HG03095 (cell line): ENCODE measurements at regions not wholly inside any gene's neighbourhood (a gene's known extent, or its start where the extent isn't known, plus 50 kb on each side); places are given as distances from the start of the nearest gene placed in this dataset.
"Not testable (repeated sequence)": the region's sequence is repeated elsewhere in the genome, so short reads cannot be mapped to it uniquely, and the experiment has no call there.

Source experiments
- ATAC-seq: cut with Tn5 transposase; IDR thresholded peaks from one replicate; pipeline ENCODE4 v1.9.1; 2021; ENCODE audit warnings: moderate library complexity; ENCODE audit not compliant: unreplicated experiment

DNA sequence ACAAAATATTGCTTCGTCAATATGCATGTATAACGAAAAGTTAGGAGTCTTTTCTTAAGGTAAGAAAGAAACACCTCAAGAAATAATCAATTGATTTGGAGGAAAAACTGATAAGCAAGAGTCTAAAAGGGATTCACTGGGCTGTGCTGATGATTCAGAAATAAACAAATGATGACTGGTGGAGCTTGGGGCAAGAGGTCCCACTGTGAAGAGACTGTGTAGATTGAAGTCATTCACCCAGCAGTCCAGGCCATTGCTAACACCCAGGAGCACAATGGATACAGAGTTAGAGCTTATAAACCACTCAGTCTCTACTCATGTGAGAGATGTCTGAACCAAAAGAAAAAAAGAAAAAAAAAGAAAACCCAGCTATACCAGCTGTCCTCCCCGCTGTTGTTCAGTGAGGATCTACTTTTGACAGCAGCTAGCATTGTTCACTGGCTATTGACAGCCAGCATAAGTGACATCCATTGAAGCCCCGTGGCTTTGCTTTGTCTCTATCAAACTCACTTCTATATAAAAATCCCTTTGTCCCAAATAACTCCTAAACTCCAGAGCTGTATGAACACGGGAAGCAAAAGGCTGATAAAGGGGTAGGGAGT, 255.5 kb downstream of the KCTD12 start:
- no peak for ATAC-seq

DNA sequence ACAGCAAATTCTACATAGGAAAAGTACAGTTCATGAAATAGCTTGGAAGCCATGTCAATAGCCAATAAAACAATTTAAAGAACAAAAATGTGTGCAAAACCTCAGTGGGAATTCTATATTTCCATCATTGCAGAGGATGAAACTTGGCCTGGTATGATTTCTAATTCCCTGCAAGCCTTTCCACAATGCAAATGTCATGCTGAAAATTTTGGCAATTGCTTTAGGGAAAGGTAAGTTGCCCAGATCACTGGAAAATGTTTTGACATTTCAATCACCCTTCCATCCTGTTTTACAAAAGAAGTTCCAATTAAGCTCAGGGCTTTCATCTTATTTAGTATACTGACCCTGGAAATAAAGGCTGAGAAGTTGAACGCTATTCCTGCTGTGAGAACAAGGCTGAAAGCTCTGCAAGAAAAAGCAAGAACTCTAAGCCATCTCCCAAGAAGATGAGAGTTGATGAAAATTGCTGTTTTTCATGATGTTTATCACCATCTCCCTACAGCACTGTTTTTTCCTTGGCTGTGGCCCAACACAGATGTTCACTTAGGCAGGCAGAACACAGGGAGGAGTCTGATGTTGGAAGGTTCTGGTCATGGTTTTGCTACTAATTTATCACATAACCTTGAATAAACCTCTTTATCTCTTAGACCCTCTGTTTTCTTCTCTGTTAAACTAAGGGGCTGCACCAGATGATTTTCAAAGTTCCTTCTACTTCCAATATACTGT, 263.7 kb downstream of the KCTD12 start:
- no peak for ATAC-seq

DNA sequence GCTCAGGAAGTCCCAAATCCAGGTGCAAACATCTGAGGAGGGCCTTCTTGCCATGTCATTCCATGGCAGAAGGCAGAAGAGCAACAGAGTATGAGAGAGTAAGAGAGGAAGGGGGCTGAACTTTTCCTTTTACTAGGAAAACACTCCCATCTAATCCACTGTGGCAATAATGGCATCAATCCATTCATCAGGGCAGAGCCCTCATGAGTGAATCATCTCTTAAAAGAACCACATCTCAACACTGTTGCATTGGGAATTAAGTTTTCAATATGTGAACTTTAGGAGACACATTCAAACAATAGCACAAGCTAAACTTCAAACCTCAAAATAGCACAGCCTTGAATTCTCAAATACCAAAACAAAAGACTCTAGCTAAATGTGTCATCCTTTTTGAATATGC, 264.5 kb downstream of the KCTD12 start:
- ATAC-seq, result no peak

DNA sequence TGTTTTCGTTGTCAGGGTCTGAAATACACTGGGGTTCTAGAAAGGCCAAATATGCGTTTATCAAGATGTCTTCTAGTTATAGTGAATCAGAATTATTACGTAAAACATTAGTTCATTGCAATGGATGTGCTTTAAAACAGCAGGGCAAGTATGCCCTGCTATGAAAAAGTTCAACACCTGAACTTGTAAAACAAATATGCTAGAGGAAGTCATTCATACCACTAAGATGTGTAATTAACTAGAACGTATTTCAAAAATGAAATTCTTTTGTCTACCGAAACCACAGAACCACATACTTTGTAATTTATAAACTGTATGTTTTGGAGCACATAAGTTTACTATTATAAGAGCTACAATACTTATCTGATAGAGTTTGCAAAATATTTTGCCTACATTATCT, 266.2 kb downstream of the KCTD12 start:
- ATAC-seq, result no peak

DNA sequence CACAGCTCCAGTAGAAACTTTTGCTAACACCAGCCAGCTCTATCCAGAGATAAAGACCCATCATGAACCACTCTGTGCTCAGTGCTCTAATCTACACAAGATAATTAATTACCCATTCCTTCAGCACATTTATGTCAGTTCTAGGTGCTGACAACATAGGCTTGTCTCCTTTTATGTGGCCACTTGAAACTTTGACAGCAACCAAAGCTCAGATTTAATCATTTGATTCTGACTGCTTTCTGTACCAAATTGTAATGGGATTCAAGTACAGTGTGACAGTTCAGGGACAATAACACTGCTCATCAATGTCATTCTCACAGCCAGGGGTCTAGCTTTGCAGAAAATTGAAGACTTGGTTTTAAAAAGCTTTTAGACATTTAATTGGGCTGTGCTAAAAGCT, 266.6 kb downstream of the KCTD12 start:
- no peak for ATAC-seq

DNA sequence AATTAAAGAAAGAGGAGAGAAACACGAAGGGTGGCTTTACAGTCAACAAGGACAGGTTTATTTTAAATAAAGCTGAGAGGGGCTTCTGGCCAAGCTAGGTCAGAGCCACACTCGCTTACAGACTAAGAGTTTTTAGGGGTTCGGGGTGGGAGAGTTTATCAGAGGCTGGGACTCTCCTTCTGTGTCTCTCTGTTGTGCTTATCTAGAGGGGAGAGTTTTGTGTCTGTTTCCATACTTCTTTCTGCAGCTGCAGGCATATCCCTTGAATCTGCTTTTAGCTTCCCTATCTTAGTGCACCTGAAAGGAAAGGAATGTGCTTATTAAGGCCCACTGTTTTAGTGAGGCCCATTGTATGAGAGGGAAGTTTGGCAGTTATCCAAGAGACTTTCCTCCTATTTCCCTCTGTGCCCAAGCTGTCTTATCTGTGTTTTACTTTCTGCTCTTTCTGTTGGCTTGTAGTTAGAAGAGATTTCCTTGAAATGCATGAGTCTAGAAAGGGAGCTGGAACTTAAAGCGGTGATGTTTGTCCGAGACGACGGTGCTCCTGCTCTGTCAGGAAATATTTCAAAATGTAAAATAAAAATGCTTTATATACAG, 275.3 kb downstream of the KCTD12 start:
- no peak for ATAC-seq

DNA sequence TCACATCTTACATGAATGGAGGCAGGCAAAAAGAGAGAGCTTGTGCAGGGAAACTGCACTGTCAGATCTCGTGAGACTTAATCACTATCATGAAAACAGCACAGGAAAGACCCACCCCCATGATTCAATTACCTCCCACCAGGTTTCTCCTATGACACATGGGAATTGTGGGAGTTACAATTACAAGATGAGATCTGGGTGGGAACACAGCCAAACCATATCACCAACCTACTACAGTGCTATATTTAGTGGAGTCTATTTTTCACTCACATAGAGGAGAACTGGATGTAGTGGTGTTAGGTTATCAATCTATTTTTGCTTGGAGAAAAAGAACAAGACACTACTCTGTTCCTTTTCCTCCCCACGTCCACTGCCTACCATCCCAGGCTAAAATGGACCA, 276.6 kb downstream of the KCTD12 start:
- no peak for ATAC-seq

DNA sequence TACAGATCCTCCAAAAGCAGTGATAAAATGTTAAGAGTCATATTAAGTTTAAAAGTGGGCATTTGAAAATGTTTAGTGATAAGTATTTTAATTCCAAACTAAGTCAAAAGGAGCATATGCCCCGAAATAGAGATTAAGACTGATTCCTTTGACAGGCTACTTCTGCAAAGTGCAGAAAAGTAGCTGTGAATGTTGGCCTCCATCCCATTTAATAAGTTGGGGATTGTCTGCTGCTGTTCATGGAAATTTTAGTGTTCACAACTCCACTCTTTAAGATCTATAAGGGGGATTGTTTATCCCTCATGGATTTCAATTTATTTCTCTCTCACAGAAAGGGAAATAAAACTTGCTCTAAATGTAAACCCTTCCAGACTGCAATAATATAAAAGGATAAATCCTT, 278.3 kb downstream of the KCTD12 start:
- no peak for ATAC-seq

DNA sequence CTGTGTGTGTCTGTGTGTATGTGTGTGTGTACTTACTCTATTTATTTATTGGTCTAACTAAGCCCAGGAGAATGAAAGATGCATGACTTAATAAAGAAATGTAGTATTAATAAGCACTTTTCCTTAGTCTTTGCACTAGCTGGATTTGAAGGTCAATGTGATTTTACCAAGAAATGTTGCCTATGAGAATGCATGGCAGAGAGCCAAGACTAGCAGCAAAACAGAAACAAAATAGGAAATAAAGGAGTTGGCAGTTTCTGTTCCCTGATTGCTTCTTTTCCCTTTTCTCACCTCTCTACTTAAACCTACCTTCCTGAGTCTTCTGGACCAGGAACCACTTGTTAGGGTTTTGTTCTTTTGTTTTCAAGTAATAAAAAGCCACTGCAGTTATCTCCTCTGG, 286.1 kb downstream of the KCTD12 start:
- no peak for ATAC-seq

DNA sequence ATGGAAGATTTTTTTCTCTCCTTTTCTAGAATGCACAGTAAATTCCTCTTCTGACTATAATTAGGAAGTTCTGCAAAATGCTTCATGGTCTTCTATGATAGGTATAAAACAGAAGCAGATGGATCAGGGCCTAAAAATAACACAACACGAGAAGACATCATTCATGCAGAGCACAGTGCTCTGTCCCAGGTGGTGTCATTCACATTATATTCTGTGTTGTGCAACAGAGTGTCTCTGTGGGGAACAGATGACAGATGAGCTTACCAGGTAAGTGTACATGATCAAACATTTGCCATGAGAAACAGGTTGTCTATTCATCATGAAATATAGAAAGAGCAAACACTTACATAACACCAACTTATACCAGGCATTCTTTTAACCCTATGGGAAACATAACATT, 288.3 kb downstream of the KCTD12 start:
- ATAC-seq, result no peak

DNA sequence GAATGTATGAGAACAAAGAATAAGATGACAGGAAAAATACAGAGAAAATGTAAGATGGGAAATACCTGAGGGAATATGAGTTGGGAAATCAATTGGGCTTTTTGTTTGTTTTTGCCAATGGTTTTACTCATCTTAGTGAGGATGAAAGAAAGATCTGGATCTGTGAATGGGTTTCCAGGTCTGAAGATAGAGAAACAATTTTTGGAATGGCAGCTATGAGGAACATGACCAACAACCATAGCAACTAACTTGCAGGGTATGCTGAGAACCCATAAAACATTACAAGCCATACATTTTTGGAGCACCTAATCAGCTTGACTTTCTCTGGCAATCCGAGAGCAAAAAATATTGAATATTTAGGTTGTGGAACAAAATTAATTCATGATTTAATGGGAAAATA, 290.0 kb downstream of the KCTD12 start:
- ATAC-seq, result no peak

DNA sequence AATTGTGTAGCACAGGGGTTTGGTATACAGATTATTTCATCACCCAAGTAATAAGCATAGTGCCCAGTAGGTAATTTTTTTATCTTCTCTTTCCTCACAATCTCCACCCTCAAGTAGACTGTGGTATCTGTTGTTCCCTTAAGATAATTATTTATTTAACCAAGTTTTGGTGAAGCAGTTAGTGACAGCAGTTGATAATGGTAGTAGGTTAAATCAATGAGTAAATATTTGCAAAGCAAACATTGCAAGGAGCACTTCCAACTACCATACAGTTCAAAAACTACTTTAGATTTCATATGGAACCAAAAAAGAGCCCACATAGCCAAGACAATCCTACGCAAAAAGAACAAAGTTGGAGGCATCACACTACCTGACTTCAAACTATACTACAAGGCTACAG, 291.8 kb downstream of the KCTD12 start:
- no peak for ATAC-seq

DNA sequence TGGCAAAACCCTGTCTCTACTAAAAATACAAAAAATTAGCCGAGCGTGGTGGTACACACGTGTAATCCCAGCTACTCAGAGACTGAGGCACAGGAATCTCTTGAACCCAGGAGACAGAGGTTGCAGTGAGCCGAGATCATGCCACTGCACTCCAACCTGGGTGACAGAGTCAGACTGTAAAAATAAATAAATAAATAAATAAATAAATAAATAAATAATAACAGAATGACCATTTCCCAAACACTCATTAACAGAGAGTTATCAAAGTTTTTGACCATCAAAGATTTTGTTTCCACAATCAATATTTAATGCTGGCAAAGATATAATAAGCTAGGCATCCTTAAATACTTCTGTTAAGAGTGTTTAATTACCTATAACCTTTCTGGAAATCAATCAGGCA, 299.4 kb downstream of the KCTD12 start:
- no peak for ATAC-seq

DNA sequence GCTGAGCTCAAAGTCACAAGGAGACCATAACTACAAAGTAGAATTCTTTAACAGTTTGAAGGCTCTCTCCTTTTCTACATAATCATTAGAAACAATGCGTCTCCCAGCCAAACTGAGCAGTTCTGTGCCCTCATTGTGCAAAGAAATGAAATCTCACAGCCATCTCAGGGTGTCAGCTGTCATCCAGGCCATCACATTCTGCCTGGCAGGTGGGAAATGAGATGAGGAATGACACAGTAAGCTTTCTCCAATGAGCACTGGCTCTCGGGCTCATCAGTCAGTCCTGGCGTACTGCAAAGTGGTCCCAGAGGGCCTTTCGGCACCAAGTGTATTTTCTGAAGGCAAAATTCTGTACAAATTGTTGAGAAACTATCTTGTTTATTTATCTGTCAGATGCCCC, 306.5 kb downstream of the KCTD12 start:
- no peak for ATAC-seq

DNA sequence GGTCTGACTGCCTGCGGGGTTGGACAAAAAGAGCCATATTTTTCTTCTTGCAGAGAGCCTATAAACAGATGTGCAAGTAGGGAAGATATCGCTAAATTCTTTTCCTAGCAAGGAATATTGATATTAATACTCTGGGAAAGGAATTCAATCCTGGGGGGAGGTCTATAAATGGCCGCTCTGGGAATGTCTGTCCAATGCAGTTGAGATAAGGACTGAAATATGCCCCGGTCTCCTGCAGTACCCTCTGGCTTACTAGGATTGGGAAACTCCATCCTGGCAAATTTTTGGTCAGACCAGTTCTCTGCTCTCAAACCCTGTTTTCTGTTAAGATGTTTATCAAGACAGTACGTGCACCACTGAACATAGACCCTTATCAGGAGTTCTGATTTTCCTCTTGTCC, 310.6 kb downstream of the KCTD12 start:
- ATAC-seq, result not testable (repeated sequence)

DNA sequence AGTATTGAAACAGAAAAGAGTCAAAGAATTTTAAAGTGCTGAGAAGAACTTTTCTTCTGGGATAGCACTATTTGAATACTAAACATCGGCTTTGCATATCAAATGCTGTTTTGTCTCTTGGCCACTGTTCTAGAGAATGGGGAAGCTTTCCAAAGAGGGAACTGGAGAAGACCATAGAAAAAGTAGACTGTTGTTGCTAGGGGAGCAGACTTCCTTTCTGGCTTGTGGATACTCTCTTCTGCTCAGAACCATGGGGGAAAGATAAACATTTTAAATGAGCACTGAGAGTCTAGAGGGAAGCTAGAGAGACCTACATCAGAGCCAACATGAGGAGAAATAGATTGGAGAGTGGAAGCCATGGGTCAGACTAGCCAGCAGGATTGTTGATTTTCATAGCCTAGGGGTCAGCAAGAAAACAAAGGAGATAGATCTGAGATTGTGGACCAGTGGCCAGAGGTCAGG, 315.7 kb downstream of the KCTD12 start:
- no peak for ATAC-seq

DNA sequence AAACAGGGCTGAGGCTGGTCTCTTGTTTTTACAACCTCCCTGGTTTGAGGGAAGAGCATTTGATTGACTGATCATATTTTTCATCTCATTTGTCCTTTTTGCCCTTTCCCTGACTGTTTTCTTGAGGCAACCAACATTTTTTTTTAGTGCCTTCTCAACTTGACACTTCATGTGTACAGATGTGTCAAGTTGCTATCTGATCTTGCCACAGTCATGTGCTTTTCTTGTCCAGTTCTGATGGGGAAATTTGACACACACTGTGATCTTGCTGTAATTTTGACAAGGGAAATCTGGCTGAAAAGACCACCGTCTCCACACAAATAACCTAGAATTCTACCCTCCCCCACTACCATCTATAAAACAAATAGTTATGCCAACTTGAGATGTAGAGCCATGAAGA, 329.6 kb downstream of the KCTD12 start:
- ATAC-seq, result no peak

DNA sequence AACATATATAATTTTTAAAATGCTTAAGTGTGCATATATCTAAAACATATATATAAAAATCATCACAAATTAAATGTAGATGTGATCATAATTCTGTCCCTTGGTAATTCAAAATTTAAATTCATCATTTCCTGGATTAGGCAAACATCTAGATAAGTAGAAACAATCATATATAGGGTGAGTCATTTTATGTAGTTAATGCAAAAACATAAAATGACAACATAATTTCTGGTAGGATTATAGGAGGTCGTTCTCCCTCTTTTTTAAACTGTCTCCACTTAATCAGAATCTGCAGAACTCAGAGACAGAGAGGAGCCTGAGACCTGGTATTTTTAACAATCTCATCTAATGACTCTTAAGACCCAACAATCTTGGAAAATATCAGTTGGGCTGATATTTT, 333.4 kb downstream of the KCTD12 start:
- no peak for ATAC-seq

DNA sequence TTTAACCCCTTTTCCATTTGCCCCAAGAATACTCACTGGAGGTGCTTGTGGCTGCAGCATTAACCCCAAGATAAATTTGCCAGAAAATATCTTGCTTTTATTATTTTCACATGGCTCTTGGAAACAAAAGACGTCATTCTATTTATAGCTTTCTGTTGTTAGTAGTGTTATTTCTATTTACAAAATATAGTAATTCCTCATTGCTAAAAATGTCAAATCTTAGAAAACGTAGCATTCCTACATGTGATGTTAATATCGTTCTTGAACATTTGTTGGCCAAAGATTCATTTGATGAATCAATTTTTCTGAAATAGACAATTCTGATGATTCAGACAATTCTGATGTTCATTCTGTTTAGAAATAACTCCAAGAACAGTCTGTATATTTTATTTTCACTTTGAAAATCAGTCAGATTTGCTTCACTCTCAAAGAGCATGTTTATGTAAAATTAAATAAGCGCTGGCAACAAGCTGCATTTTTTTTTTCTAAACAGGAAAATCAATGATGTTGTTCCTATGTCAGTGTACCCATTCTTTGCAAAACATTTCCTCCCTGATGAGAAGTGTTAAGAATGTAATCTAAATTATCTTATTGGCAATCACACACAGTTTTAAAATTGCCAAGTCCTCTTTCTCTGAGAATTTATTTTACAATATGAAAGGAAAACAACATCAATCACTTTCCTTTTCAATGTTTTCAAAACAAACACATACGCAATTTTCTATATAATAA, 334.0 kb downstream of the KCTD12 start:
- ATAC-seq, result no peak

DNA sequence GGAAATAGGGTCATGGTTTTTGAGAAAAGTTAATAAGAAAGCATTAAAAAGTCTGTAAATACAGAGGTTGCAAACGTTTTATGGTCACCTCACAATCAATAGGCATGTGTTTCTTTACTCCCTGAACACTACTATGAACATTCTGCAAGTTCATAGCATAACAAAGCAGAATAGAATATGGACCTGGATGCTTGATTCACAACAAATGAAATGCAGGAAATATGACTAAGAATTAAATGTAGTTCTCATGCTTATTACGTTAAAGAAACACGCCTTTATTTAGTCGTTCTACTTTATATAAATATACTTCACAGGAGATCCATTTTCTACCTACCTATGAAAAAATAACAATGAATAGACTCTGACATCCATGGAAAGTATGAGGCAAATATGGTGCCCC, 344.0 kb downstream of the KCTD12 start:
- no peak for ATAC-seq

DNA sequence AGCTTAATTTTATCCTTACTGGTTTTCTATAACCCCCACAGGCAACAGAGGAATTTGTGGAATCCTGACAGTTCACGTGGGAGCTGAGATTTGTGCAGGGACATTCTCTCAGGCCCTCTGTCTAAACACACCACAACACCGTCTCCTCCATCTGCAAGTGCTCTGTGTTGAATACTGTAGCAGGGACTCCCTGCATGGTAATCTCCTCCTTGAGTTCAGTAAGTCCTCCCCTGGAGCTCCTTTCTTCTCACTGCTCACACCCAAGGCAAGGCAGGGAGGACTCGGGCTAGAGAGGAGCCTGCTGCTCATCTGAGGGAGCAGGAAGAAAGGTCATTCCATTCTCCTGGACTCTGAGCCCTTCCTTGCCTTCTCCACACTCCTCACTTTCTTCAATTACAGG, 348.2 kb downstream of the KCTD12 start:
- ATAC-seq, result no peak

DNA sequence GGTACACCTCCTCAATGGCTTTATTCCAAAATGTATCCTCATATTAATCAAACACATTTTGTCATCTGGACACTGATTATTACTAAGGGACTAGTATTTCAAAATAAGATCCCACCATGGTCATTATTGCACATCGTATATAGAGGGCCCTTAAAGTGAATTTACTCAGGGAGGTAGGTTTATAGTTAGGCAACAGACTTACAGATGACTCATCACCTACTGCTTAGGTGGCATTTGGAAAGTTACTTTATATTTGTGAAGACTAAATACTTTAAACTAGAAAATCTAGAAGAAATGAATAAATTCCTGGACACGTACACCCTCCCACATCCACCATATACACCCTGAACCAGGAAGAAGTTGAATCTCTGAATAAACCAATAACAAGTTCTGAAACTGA, 353.0 kb downstream of the KCTD12 start:
- ATAC-seq, result no peak
